OCI-LY7 (cell line): ENCODE measurements at regions not wholly inside any gene's neighbourhood (a gene's known extent, or its start where the extent isn't known, plus 50 kb on each side); places are given as distances from the start of the nearest gene placed in this dataset.

ENCODE experiments used
- BruUV-seq: library from RNA; stranded (reverse); fragments of 400-500 nt; replicated peaks from 2 replicates; lab custom pipeline; 2021; lab: Mats Ljungman, UMichigan
- CTCF ChIA-PET: fragments of 300-600 bp; sonication (Branson Sonifier 250); formaldehyde crosslinking; loops from one replicate; lab custom pipeline; 2022; ENCODE audit warnings: antibody characterized with exemption; ENCODE audit not compliant: unreplicated experiment; lab: Charles Lee
- POLR2A ChIA-PET: fragments of 300-600 bp; sonication (Branson Sonifier 250); formaldehyde crosslinking; loops from one replicate; lab custom pipeline; 2022; ENCODE audit warnings: antibody characterized with exemption; lab: Charles Lee
- DNase-seq: peaks from one replicate; pipeline ENCODE4 v3.0.0-alpha.2; 2015; ENCODE audit warnings: low spot score
- H2AFZ ChIP-seq: fragments of 200-600 bp; sonication (generic), shearing (Covaris generic); 2 replicates; pipeline ENCODE4 v1.6.1; 2014; ENCODE audit warnings: mild to moderate bottlenecking, antibody characterized with exemption, low read length, moderate library complexity
- H3K27ac ChIP-seq: fragments of 200-600 bp; sonication (generic); 2 replicates; pipeline ENCODE4 v1.5.1; 2014; ENCODE audit warnings: mixed run types, low read depth, mild to moderate bottlenecking, moderate library complexity, low read length, inconsistent platforms; ENCODE audit not compliant: poor library complexity, severe bottlenecking
- H3K36me3 ChIP-seq: fragments of 200-600 bp; sonication (generic); 2 replicates; pipeline ENCODE4 v1.6.1; 2014; ENCODE audit warnings: mild to moderate bottlenecking, antibody characterized with exemption, low read length, moderate library complexity, mixed read lengths; ENCODE audit not compliant: insufficient read depth
- H3K4me1 ChIP-seq: fragments of 200-600 bp; sonication (generic); 2 replicates; pipeline ENCODE4 v1.5.1; 2014; ENCODE audit warnings: mild to moderate bottlenecking, low read length; ENCODE audit not compliant: insufficient read depth, poor library complexity, severe bottlenecking
- H3K4me2 ChIP-seq: fragments of 200-600 bp; sonication (generic); 2 replicates; pipeline ENCODE4 v1.6.1; 2014; ENCODE audit warnings: mild to moderate bottlenecking, low read length
- H3K4me3 ChIP-seq: fragments of 200-600 bp; sonication (generic); 2 replicates; pipeline ENCODE4 v1.5.1; 2014; ENCODE audit warnings: mild to moderate bottlenecking, low read depth, low read length; ENCODE audit not compliant: poor library complexity, severe bottlenecking
- H3K79me2 ChIP-seq: fragments of 200-600 bp; sonication (generic); 2 replicates; pipeline ENCODE4 v1.6.1; 2016; ENCODE audit warnings: low read depth, mild to moderate bottlenecking, low read length, moderate library complexity, mixed read lengths; ENCODE audit not compliant: insufficient read depth
- H3K9me2 ChIP-seq: fragments of 200-600 bp; sonication (generic); 2 replicates; pipeline ENCODE4 v1.6.1; 2016; ENCODE audit warnings: mild to moderate bottlenecking, low read length, mixed read lengths; ENCODE audit not compliant: insufficient read depth
- H3K9me3 ChIP-seq: fragments of 200-600 bp; sonication (generic); 2 replicates; pipeline ENCODE4 v1.6.1; 2014; ENCODE audit warnings: mild to moderate bottlenecking, mixed run types, low read length, mixed read lengths
- H4K20me1 ChIP-seq: fragments of 200-600 bp; sonication (generic); 2 replicates; pipeline ENCODE4 v1.6.1; 2014; ENCODE audit warnings: mild to moderate bottlenecking, antibody characterized with exemption, low read length, moderate library complexity, mixed read lengths; ENCODE audit not compliant: insufficient read depth
- EZH2phosphoT487 ChIP-seq: fragments of 200-600 bp; sonication (generic); IDR thresholded peaks from 2 replicates; pipeline ENCODE4 v1.6.1; 2018; ENCODE audit warnings: low read depth, borderline replicate concordance, mild to moderate bottlenecking, mixed run types, antibody characterized with exemption, low read length, moderate library complexity, mixed read lengths
- intact Hi-C: fragments of 100-400 bp; cut with micrococcal nuclease; formaldehyde crosslinking; loops from one replicate; pipeline ENCODE4 v1.10.0; 2022; ENCODE audit not compliant: unreplicated experiment
- TF ChIP-seq, protein P1 (sequence below): fragments of 200-600 bp; sonication (generic); conservative IDR thresholded peaks from 2 replicates; pipeline ENCODE4 v1.5.1; 2014; ENCODE audit warnings: mild to moderate bottlenecking, antibody characterized with exemption, low read length, moderate library complexity, mixed read lengths

DNA sequence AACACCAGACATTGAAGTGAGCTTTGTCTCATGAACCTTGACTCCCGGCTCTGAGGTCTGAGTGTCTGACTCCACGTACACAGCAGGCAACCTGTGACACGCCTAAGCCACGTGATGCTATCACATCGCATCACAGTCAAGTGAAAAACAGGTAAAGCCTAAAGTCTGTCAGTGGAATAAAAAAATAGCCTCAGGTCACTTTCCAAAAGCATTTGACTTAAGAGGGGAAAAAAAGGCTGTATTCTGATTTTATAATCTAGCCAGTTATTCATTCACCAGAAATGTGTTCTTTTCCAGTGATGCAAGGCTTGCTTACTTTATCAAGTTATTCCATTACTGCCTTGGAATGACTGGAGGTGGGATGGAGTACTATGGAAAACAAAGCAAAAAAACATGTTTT lies 163.2 kb upstream of the HMCN1 start:
- no TSS peak for BruUV-seq
- no peak overlapping the region for H3K4me2 ChIP-seq
- H3K4me3 ChIP-seq = no peak overlapping the region
- no peaks in the 10 kb centered on the region for H3K4me1 ChIP-seq
- intact Hi-C loops = no loop called here
- H3K27ac ChIP-seq = no peak overlapping the region
- H3K9me2 ChIP-seq = no peaks in the 10 kb centered on the region
- ChIA-PET CTCF (no interaction called here), POLR2A (no interaction called here)
- no peaks in the 10 kb centered on the region for H3K79me2 ChIP-seq
- no peaks in the 10 kb centered on the region for H4K20me1 ChIP-seq
- no peak for DNase-seq
- TF ChIP-seq, protein P1, sequence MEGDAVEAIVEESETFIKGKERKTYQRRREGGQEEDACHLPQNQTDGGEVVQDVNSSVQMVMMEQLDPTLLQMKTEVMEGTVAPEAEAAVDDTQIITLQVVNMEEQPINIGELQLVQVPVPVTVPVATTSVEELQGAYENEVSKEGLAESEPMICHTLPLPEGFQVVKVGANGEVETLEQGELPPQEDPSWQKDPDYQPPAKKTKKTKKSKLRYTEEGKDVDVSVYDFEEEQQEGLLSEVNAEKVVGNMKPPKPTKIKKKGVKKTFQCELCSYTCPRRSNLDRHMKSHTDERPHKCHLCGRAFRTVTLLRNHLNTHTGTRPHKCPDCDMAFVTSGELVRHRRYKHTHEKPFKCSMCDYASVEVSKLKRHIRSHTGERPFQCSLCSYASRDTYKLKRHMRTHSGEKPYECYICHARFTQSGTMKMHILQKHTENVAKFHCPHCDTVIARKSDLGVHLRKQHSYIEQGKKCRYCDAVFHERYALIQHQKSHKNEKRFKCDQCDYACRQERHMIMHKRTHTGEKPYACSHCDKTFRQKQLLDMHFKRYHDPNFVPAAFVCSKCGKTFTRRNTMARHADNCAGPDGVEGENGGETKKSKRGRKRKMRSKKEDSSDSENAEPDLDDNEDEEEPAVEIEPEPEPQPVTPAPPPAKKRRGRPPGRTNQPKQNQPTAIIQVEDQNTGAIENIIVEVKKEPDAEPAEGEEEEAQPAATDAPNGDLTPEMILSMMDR = no peak
- no peak for TF ChIP-seq EZH2phosphoT487
- H3K9me3 ChIP-seq = no peaks in the 10 kb centered on the region
- H2AFZ ChIP-seq = no peak overlapping the region
- no peaks in the 10 kb centered on the region for H3K36me3 ChIP-seq

DNA sequence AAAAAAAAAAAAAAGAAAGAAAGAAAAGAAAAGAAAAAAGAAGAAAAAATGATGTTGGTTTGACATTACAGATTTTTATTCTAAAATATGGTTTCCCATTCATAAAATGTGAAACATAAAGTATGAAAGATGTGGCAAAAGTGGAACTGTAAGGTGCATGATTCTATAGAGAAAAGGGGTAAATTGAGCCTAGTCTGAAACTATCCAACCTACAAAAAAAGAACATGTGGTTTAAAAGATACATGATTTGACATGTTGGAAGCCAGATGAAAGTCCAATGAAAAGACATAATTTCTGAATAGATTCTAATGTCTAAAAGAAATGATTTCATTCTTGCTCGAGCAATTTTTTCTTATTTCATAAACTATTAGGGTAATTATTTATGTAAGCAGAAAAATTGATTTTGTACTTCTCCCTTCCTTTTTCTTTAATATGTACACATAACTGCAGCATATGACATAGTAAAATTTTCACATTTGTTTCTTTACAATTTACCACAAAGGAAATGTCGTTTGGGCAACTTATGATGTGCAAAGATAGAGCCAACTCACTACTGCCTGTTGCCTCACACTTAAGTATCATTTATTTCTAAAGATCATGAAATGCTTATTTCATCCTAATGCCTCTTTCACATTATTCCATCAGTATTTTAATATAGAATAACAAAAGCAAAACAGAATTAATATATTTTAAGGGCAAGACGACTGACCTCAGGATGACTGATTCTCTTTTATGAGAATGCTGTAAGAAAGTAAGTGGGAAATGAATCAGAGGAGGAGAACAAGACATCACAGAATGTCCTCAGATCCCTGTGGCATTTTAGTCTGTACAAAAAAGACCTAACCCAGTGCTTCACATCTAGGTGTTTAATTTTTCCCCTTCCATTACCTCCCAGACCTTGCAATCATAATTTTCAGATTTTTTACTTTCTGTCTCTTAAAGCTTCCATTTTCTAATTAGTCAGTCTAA lies 165.8 kb upstream of the HMCN1 start:
- CTCF ChIA-PET = no interaction called here
- POLR2A ChIA-PET = no interaction called here

More for the DNA sequence above, 165.8 kb upstream of the HMCN1 start:
- Histone ChIP-seq H3K9me3 (no peaks in the 10 kb centered on the region), H4K20me1 (no peaks in the 10 kb centered on the region), H3K4me2 (no peak overlapping the region), H3K4me1 (no peaks in the 10 kb centered on the region), H3K9me2 (no peaks in the 10 kb centered on the region), H2AFZ (no peak overlapping the region), H3K27ac (no peak overlapping the region), H3K4me3 (no peak overlapping the region), H3K79me2 (no peaks in the 10 kb centered on the region), H3K36me3 (no peaks in the 10 kb centered on the region)
- DNase-seq = no peak
- no TSS peak for BruUV-seq
- intact Hi-C loops = no loop called here
- TF ChIP-seq, protein P1 = no peak
- no peak for TF ChIP-seq EZH2phosphoT487
